Body of pancreas (tissue), 4 donors: ENCODE measurements at regions not wholly inside any gene's neighbourhood (a gene's known extent, or its start where the extent isn't known, plus 50 kb on each side); places are given as distances from the start of the nearest gene placed in this dataset.

Experiments used
- ATAC-seq: fragments of 150-250 bp; one replicate; pipeline ENCODE4 v1.9.1; 2016
- DNase-seq, 4 donors: peaks; one replicate each; pipeline ENCODE4 v3.0.0-alpha.2; 2019
- H3K27ac ChIP-seq, 4 donors: fragments of 200-600 bp; sonication (generic); 1 replicate in 3 of 4; 2 replicates in 1 of 4; pipeline versions ENCODE4 v1.5.1 to v1.6.1; 2016 to 2019; ENCODE audit warnings: mild to moderate bottlenecking in 1 of 4, mixed read lengths in 1 of 4, moderate library complexity in 1 of 4
- H3K27me3 ChIP-seq, 2 donors: fragments of 200-600 bp; sonication (generic); one replicate each; pipeline ENCODE4 v1.6.0; 2016; ENCODE audit warnings: mild to moderate bottlenecking in 1 of 2
- H3K36me3 ChIP-seq, 2 donors: fragments of 200-600 bp; sonication (generic); replicated peaks in 1 of 2; 2 replicates each; pipeline ENCODE4 v1.5.1; 2016; ENCODE audit warnings: low read depth in 2 of 2; ENCODE audit not compliant: insufficient read depth in 1 of 2
- H3K4me1 ChIP-seq: fragments of 200-600 bp; sonication (generic); one replicate; pipeline ENCODE4 v1.6.0; 2016
- H3K4me3 ChIP-seq, 2 donors: fragments of 200-600 bp; sonication (generic); 1 replicate in 1 of 2; 2 replicates in 1 of 2; pipeline ENCODE4 v1.5.1; 2016 to 2019
- H3K9me3 ChIP-seq, 3 donors: fragments of 200-600 bp; sonication (generic); 1 replicate in 2 of 3; 2 replicates in 1 of 3; pipeline ENCODE4 v1.5.1; 2016
- POLR2A ChIP-seq, 3 donors: fragments of 450-650 bp; IDR thresholded peaks; one replicate each; pipeline ENCODE4 v1.6.1; 2016; ENCODE audit warnings: antibody characterized with exemption in 3 of 3, mild to moderate bottlenecking in 2 of 3
- WGBS, 2 donors: methylation state at CpG; one replicate each; pipeline ENCODE4 v1.1.5; 2017; 5-methylcytosine and 5-hydroxymethylcytosine counted together
- intact Hi-C: fragments of 100-400 bp; cut with DNase I; formaldehyde crosslinking; loops from one replicate; pipeline ENCODE4 v1.15.1; 2023
- TF ChIP-seq, protein P1 (sequence below), 7 experiments: fragments of 450-650 bp in 4 of 7; fragments of 200-600 bp in 3 of 7; sonication (generic) in 3 of 7; IDR thresholded peaks; one replicate each; pipeline ENCODE4 v1.5.1; 2016 to 2019; ENCODE audit warnings: antibody characterized with exemption in 7 of 7

GRCh38 chr6:139757784-139758183 is 383.3 kb upstream of the CITED2 start:
- no peaks in the 10 kb centered on the region for H3K36me3 ChIP-seq
- H3K27me3 ChIP-seq: no peaks in the 10 kb centered on the region
- ATAC-seq (no peak), DNase-seq (no peak)
- TF ChIP-seq POLR2A (IDR thresholded peaks at IDR 0.05): no peak
- TF ChIP-seq, protein P1, sequence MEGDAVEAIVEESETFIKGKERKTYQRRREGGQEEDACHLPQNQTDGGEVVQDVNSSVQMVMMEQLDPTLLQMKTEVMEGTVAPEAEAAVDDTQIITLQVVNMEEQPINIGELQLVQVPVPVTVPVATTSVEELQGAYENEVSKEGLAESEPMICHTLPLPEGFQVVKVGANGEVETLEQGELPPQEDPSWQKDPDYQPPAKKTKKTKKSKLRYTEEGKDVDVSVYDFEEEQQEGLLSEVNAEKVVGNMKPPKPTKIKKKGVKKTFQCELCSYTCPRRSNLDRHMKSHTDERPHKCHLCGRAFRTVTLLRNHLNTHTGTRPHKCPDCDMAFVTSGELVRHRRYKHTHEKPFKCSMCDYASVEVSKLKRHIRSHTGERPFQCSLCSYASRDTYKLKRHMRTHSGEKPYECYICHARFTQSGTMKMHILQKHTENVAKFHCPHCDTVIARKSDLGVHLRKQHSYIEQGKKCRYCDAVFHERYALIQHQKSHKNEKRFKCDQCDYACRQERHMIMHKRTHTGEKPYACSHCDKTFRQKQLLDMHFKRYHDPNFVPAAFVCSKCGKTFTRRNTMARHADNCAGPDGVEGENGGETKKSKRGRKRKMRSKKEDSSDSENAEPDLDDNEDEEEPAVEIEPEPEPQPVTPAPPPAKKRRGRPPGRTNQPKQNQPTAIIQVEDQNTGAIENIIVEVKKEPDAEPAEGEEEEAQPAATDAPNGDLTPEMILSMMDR (IDR thresholded peaks at IDR 0.05): no peak
- H3K27ac ChIP-seq: no peak overlapping the region
- WGBS, 2 donors: 90% methylated on average over 1 of the region's 1 CpG
- H3K4me3 ChIP-seq: no peak overlapping the region
- peaks cover 13% of the 10 kb centered on the region for H3K4me1 ChIP-seq
- no peaks in the 10 kb centered on the region for H3K9me3 ChIP-seq
- intact Hi-C loops: no loop called here

- ATAC-seq: no peak
- no peak for DNase-seq
- H3K9me3 ChIP-seq: no peaks in the 10 kb centered on the region
- 73 to 84% methylated on average over 1 of the region's 1 CpG for WGBS, 2 donors
- H3K36me3 ChIP-seq: no peaks in the 10 kb centered on the region
- no peak overlapping the region for H3K27ac ChIP-seq
- no peak overlapping the region for H3K4me3 ChIP-seq
- intact Hi-C loops: no loop called here
- peaks cover 13% of the 10 kb centered on the region for H3K4me1 ChIP-seq
- no peak for TF ChIP-seq POLR2A (IDR thresholded peaks at IDR 0.05)
- TF ChIP-seq, protein P1 (IDR thresholded peaks at IDR 0.05): no peak
- no peaks in the 10 kb centered on the region for H3K27me3 ChIP-seq
These were observed 381.9 kb upstream of the CITED2 start for GRCh38 chr6:139756381-139756780.

DNA sequence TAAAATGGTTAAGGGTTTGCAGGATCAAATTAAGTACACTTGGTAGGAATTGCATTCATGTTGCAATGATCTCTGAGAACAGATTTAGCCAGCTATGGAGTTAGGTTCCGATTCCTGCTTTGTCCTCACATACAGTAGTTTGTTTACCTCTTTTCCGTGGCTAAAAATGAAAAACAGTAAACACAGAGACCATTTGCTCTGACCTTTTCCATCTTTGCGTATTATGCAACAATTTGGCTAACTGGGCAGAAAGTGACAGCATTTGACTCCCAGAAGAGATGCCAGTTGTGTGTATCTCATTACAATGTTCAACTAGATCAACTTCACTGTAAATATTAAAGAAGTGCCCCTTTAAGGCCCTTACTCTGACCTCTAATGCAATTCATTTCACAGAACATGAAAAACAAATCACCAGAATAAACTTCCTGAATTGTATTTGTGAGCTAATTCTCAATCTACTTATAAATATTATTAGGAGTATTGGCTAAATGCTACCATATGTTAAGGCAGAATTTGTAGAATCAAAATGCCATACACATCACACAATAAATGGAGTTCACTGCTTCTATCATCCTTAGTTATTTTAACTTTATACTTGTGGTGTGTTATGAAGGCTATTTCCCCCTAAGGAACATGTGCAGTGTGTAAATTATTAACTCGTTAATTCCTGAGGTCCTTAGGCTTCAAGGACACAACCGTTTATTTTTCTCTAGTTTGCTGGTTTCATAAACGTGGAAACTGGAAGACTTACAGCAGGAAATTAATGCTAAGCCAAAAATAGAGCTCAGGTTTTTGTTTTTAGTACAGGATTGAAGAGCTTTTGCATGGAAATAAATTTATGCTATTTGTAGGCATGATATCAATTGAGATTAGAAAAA is 380.7 kb upstream of the CITED2 start:
- ATAC-seq (peak; percentile 59), DNase-seq (no peak)
- TF ChIP-seq, protein P1 (IDR thresholded peaks at IDR 0.05): no peak
- no peak for TF ChIP-seq POLR2A (IDR thresholded peaks at IDR 0.05)
- Histone ChIP-seq H3K9me3 (no peaks in the 10 kb centered on the region), H3K36me3 (no peaks in the 10 kb centered on the region), H3K27me3 (no peaks in the 10 kb centered on the region), H3K4me3 (no peak overlapping the region), H3K4me1 (peaks cover 13% of the 10 kb centered on the region), H3K27ac (peak overlapping the region in 3 of 4 donors; percentile 22 to 39 (median 38))
- WGBS, 2 donors: 15 to 17% methylated on average over 6 of the region's 6 CpGs
- intact Hi-C loops: no loop called here

DNA sequence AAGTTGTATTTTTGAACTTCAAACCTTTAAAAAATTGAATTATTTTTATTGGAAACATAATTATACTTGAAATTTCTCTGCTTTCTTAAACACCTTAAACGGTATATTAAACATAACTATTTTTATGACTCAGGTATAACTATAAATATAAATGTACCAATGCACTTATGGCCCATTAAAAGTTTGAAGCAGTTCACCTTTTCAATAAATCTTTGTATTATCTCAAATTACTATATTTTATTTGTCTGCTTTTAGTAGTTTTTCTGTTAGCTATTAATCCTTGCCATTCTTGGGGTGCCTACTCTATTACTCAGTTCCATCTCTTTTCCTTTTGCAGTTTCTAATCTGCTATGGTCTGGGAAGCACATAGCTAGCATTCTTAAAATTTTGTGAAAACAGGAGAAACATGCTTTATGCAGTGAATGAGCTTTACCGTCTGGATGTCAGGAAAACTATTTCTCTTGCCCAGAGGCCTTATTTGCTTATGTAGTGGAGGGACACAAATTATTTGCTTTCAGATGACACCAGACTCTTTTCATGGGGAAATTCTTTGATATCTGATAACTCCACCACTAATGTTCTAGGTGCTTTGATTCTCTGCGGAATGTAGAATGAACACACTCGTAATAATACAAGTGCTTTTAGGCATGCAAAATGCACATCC is 378.9 kb upstream of the CITED2 start:
- H3K4me3 ChIP-seq: no peak overlapping the region
- no peak for ATAC-seq
- no peak for DNase-seq
- intact Hi-C loops: no loop called here
- H3K36me3 ChIP-seq: no peaks in the 10 kb centered on the region
- H3K27me3 ChIP-seq: no peaks in the 10 kb centered on the region
- WGBS, 2 donors: 71 to 76% methylated on average over 4 of the region's 4 CpGs
- H3K27ac ChIP-seq: no peak overlapping the region
- no peak for TF ChIP-seq POLR2A (IDR thresholded peaks at IDR 0.05)
- TF ChIP-seq, protein P1 (IDR thresholded peaks at IDR 0.05): no peak
- no peaks in the 10 kb centered on the region for H3K9me3 ChIP-seq
- H3K4me1 ChIP-seq: peaks cover 22% of the 10 kb centered on the region
